Kasumi-1 (cell line): ENCODE measurements at regions not wholly inside any gene's neighbourhood (a gene's known extent, or its start where the extent isn't known, plus 50 kb on each side); places are given as distances from the start of the nearest gene placed in this dataset.

Source experiments
- DNase-seq, 2 experiments: peaks; one replicate each; lab custom pipeline; 2025; lab: John Stamatoyannopoulos, UW

DNA sequence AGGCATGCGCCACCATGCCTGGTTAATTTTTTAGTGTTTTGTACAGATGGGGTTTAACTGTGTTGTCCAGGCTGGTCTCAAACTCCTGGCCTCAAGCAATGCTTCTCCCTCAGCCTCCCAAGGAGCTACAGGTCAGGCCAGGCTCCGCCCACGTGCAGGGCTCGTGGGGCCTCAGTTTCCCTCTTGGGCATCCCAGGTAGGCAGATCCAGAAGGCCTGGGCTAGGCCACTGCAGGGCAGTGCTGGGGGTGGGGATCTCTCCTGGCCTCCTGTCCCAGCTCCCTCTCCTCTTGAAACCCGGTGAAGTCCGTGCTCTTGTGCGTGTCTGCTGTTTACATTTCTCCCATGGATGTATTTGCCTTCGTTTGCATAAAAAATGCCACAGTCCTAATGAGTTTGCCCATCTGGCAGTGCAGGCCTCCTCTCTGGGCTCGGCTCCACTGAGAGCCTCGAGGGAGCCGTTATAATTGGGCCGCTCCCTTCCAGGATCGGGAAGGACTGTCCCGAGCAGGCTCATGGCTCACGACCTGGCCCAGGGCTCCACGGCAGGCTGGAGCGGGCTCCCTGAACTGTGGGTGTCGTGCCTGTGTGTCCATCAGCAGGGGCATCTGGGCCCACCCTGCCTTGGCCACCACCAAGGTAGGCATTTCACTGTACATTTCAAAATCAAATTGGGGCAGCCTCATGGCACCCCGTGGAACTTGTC is 52.6 kb upstream of the RUFY1 start:
- no peak for DNase-seq

- no peak for DNase-seq
Measured at GRCh38 chr5:179495906-179496455, 54.4 kb upstream of the RUFY1 start.

- no peak for DNase-seq
Measured at GRCh38 chr5:179494774-179495526, 55.4 kb upstream of the RUFY1 start.

- no peak for DNase-seq
Measured at GRCh38 chr5:179488975-179489374, 61.4 kb upstream of the RUFY1 start.

DNA sequence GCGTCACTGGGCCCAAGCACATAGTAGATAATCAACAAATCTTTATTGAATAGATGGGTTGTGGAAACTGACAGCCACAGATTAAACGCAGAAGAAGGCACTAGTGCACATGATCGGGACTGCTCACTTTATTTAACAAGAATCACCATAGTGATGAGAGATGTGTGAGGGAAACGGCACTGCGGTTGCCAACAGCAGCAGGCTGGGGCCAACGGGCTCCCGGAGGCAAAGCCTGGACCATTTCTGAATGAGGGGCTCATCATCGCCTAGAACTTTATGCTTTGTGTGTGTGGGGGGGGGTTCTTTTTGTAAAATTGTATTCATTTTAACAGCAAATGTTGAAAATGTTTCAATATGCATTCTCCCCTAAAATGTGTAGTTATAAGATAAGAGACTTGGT is 61.9 kb upstream of the RUFY1 start:
- DNase-seq = no peak

GRCh38 chr5:179487145-179487544 is 63.2 kb upstream of the RUFY1 start:
- no peak for DNase-seq

GRCh38 chr5:179486596-179487051 is 63.7 kb upstream of the RUFY1 start:
- DNase-seq = no peak

DNA sequence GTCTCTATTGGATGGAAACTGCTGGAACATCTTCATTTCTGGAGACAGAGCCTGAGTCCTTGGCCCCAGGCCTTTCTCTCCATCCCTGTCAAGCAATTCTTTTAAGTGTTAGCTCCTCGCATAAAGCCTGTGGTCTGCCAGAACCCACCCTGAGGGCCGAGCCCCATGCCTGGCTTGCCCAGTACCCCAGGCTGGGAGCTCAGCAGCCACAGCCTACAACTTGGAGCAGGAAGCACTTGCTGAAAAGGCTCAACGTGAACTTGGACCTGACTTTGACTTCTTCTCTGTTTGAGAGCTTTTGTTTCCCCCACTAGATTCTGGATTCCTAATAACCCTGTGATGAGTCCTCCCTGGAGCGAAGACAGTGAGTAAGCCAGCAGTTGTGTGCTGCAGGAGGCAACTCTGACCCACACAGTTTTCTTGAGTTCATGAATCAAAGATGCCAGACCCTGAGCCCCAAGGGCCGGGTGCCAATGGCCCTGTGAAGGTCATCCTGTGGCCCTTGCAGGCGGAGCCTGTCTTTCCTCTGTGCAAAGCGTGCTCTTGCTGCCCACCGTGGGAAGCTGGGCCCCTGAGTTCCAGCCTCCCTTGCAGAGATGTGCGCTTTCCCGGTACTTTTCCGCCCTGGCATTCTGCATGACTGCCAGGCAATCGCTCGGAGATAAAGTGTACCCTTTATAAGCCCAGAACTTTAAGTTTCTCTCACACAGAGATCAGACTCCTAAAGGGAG is 64.3 kb upstream of the RUFY1 start:
- no peak for DNase-seq

DNA sequence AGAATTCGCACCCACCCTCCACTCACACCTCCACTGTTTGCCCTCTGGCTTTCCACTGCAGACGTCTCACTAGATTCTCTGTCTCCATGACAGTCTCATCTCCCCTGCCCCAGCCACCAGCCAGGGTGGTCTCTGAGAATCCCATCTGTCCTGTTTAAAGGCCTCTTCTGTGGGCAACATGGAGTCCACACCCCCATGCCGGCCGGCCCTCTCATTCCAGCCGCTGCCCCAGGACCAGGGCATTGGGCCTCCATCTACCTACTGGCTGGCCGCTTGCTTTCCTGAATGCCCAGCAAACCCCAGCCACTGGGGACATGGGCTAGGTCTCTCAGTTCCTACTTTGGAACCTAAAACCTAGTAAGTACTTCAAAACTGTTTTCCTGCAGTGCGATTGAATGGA is 65.6 kb upstream of the RUFY1 start:
- DNase-seq = no peak

GRCh38 chr5:179484201-179484600 is 66.2 kb upstream of the RUFY1 start:
- no peak for DNase-seq

GRCh38 chr5:179478624-179479023 is 71.7 kb upstream of the RUFY1 start:
- DNase-seq = no peak

DNA sequence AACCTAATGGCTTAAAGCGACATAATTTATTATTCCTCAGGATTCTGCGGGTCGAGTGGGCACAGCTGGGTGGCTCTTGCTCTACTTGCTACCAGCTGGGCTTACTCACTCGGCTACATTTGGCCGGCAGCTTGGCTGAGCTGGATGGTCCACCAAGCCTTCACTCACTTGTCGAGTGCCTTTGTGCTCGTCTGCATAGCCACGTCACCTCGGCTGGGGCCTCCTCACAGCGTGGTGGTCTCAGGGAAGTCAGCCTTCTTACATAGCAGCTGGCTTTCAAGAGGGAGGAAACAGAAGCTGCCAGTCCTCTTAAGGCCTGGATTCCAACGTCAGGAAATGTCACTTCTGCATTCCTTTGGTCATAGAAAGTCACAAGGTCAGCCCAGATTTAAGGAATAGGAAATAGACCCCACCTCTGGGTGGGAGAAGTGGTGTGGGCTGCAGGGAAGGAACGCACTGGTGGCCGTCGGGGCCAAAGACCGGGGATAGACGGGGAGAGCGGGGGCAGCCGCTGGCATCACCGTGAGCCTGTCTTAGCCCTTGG is 75.1 kb upstream of the RUFY1 start:
- no peak for DNase-seq

- DNase-seq = no peak
Measured at GRCh38 chr5:179472641-179473040, 77.7 kb upstream of the RUFY1 start.

- no peak for DNase-seq
Measured at GRCh38 chr5:179472174-179472573, 78.2 kb upstream of the RUFY1 start.

DNA sequence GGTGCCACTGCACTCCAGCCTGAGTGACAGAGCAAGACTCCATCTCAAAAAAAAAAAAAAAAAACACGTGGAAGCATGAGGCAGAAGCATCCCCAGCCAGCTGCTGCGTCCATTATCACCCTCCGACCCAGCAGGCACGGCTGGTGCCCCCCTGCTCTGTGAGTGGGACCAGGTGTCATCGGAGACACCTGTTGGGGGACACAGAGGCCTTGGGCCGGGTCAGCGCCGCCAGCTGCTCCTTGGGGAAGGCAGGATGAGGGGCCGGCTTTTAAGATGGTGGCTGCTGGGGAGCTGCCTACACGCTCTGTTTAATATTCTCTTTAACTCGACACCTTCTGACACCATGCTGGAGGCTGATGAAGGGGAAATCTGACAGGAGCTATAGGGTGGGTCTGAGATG is 80.2 kb upstream of the RUFY1 start:
- no peak for DNase-seq

DNA sequence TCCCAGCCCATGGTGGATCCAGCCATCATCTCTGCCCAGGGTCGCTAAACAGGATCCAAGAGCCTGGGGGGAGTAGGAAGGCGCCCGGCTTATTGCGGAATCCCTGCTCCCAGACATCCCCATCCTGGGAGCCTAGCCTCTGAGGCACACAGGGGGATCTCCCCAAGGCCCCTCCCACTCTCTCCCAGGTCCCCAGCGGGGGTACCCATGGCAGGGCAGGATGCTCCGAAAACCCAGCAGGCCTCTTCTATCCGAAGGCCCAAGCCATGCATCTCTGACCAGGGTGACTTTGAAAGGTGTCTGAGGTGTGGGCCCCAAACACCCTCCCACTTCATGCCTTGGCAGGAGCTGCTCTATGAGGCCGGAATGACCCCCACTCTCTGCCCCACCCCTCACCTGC is 81.7 kb upstream of the RUFY1 start:
- no peak for DNase-seq

DNA sequence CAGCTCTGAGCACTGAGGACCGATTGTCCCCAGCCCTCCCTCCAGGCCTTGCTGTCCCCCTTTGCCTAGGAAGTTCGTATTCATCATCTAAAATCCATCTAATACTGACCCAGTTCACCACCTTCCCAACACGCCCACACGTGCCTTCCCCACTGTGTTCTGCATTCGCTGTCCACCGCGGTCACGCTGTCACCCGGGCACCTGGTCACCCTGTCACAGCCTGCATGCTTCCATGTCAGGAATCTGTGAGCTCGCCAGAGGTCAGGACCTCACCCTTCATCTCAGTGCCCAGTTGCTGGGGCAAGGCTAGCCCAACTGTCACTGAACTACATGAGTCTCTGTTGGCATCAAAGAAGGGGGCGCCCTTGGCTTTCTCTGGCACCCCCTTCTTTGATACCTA is 82.9 kb upstream of the RUFY1 start:
- no peak for DNase-seq

GRCh38 chr5:179464631-179465030 is 85.7 kb upstream of the RUFY1 start:
- DNase-seq = no peak

- DNase-seq = no peak
Measured at GRCh38 chr5:179462040-179462439, 88.3 kb upstream of the RUFY1 start.

GRCh38 chr5:179461576-179461975 is 88.8 kb upstream of the RUFY1 start:
- DNase-seq = no peak

- no peak for DNase-seq
Measured at GRCh38 chr5:179459771-179460170, 90.6 kb upstream of the RUFY1 start.

- DNase-seq = no peak
Measured at GRCh38 chr5:179457612-179458011, 92.7 kb upstream of the RUFY1 start.
